HFF-Myc (cell line): ENCODE measurements at regions not wholly inside any gene's neighbourhood (a gene's known extent, or its start where the extent isn't known, plus 50 kb on each side); places are given as distances from the start of the nearest gene placed in this dataset.
"Not testable (repeated sequence)": the region's sequence is repeated elsewhere in the genome, so short reads cannot be mapped to it uniquely, and the experiment has no call there.

Source experiments
- DNase-seq: peaks from one replicate; pipeline ENCODE4 v3.0.0-alpha.2; 2011; ENCODE audit warnings: low read depth; ENCODE audit errors: extremely low read depth
- H3K4me3 ChIP-seq: replicated peaks from 2 replicates; pipeline ENCODE4 v1.5.1; 2011; ENCODE audit warnings: low read depth, mild to moderate bottlenecking, control low read depth, low read length
- TF ChIP-seq, protein P1 (sequence below): IDR thresholded peaks from 2 replicates; pipeline ENCODE4 v1.5.1; 2012; ENCODE audit warnings: mild to moderate bottlenecking, low read depth, low read length, control low read depth; ENCODE audit errors: missing control alignments

DNA sequence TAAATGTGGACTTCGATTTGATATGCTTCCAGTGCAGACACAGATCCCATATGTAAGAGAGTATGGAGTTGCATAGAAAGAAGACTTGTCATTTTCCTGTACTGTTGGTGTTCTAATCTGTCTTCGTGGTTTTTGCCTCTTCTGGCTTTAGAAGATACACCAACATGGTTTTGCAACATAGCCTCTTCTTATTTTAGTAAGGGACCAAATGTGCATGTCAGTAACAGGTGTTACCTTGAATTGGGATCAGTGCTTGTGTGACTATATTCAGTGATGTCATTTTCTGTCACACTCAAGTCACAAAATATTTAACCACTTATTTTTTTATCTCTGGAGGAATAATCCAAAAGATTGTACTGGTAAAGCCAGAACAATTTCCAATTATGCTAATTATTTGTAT is 140.4 kb downstream of the SNRPN start:
- no peak for DNase-seq
- no peak overlapping the region for H3K4me3 ChIP-seq
- TF ChIP-seq, protein P1, sequence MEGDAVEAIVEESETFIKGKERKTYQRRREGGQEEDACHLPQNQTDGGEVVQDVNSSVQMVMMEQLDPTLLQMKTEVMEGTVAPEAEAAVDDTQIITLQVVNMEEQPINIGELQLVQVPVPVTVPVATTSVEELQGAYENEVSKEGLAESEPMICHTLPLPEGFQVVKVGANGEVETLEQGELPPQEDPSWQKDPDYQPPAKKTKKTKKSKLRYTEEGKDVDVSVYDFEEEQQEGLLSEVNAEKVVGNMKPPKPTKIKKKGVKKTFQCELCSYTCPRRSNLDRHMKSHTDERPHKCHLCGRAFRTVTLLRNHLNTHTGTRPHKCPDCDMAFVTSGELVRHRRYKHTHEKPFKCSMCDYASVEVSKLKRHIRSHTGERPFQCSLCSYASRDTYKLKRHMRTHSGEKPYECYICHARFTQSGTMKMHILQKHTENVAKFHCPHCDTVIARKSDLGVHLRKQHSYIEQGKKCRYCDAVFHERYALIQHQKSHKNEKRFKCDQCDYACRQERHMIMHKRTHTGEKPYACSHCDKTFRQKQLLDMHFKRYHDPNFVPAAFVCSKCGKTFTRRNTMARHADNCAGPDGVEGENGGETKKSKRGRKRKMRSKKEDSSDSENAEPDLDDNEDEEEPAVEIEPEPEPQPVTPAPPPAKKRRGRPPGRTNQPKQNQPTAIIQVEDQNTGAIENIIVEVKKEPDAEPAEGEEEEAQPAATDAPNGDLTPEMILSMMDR: no peak

DNA sequence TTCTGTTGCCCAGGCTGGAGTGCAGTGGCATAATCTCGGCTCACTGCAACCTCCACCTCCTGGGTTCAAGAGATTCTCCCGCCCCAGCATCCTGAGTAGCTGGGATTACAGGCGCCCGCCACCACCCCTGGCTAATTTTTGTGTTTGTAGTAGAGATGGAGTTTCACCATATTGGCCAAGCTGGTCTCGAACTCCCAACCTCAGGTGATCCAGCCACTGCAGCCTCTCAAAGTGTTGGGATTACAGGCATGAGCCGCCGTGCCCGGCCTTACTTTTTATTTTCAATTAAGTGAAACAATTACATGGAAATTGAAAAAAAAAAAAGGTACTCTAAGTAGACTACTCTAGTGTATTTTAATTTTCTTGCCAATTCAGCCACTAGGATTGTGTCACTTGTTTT is 145.2 kb downstream of the SNRPN start:
- DNase-seq, H3K4me3 ChIP-seq: not testable (repeated sequence)

DNA sequence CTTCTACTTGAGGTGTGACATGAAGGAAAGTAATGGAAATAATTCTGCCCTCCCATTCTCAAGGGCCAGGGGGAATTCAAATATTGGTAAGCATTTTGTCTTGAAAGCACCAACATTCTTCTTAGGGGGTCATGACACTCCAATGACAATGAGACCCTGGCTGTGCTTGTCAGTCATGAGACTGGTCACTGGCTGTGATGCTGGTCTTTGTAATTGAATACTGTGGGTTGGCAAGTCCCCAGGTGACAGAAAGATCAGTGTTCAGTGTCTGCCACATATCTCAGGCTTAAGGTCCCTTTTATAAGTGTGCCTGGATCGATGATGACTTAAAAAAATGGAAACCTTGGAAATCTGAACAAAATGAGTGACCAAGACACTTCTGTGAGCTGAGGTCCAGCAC is 151.4 kb downstream of the SNRPN start:
- TF ChIP-seq, protein P1: no peak
- no peak overlapping the region for H3K4me3 ChIP-seq
- no peak for DNase-seq

DNA sequence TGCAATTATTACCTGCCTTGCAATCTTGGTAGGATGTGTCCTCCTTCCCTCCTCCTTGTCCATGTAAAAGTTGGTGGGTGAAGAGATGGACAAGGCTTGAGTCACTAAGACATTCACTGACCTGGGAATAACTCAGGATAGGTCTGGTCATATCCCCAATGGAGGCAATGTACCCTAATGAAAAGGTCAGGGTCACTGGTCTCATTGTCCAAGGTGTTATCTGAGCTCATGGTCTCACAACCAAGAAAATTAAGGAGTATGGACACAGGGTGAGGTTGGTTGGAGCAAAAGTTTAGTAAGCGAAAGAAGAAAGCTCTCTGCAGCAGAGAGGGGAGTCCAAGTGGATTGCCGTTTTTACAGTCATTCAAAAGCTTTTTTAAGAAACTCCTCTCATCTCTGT is 179.0 kb downstream of the SNRPN start:
- TF ChIP-seq, protein P1: no peak
- no peak for DNase-seq
- H3K4me3 ChIP-seq: no peak overlapping the region

DNA sequence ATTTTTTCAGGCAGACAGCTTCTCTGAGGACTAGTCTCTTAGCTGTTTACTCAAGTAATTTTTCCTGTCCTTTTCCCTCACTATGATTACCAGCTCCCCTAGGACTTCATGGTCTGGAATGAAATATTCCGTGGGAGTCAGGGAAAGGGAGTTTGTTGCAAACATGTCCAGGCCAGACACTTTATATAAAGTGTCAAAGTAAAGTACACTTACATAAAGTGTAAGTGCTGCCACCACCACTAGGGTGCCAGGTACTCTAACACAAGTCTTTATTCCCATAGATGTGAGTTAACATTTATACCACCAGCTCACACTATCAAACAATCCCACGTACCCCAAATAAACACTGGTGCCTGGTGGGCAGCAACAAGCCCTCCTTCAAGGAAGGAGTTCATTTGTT is 179.8 kb downstream of the SNRPN start:
- TF ChIP-seq, protein P1: peak; percentile 16
- DNase-seq: no peak
- H3K4me3 ChIP-seq: no peak overlapping the region

DNA sequence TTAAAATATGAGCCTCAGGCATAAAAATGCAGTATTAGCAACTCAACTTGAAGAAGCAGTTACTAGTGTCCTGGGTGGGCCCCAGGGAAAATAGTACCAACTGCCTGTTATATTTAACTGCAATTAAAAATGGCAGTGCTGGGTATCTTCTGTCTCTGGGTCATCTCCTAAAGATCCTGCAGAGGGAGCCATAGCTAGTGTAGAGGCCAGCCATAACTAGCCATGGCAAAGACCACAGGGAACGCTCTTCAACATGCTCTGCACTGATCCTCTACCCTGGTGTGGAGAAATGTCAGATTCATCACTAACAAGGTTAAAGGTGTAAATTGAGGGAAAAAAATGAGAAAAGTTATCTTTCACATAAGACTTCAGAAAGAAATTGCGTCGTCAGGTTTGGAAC is 181.3 kb downstream of the SNRPN start:
- TF ChIP-seq, protein P1: peak; percentile 12
- no peak for DNase-seq
- no peak overlapping the region for H3K4me3 ChIP-seq

DNA sequence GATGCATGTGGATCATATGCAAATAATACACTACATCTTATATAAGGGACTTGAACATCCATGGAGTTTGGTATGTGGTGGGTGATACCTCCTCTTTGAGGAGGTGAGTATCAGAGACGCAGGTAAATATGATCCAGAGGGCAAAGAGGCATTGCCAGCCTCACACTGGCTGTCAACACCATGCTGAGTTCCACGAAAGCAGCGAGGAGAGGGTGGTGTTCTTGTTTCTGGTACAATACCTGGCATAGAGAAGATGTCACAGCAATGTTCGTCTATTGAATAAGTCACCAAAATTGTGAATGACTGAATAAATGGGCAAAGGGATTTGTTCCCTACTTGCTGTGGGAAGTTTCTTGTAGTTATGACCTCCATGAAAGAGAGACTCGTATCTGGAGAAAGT is 182.2 kb downstream of the SNRPN start:
- H3K4me3 ChIP-seq: no peak overlapping the region
- TF ChIP-seq, protein P1: no peak
- no peak for DNase-seq
